K562 (cell line): ENCODE measurements at regions not wholly inside any gene's neighbourhood (a gene's known extent, or its start where the extent isn't known, plus 50 kb on each side); places are given as distances from the start of the nearest gene placed in this dataset.

ENCODE experiments used
- ATAC-seq: fragments of 200-7000 bp; cut with Tn5 transposase; 3 replicates; pipeline ENCODE4 v1.9.1; 2020; ENCODE audit warnings: moderate library complexity
- BruUV-seq: library from RNA; stranded (reverse); fragments of 400-500 nt; replicated peaks from 2 replicates; lab custom pipeline; 2021; lab: Mats Ljungman, UMichigan
- CTCF ChIA-PET: fragments of 300-600 bp; formaldehyde crosslinking; extraction: SDS; loops from one replicate; lab custom pipeline; 2021; ENCODE audit warnings: low intra/inter-chr PET ratio; lab: Yijun Ruan, JAX
- POLR2A ChIA-PET: fragments of 300-600, 350-650 bp; sonication (Branson Sonifier 250); formaldehyde crosslinking; extraction: SDS; loops from one replicate; lab custom pipeline; 2021; ENCODE audit warnings: antibody characterized with exemption, inconsistent platforms; lab: Yijun Ruan, JAX
- DNase-seq, 4 experiments: peaks; one replicate each; pipeline versions ENCODE4 v3.0.0 to v3.0.0-alpha.2; 2011 to 2018; ENCODE audit warnings: low spot score in 3 of 4, mixed read lengths in 3 of 4; ENCODE audit errors: extremely low read depth in 1 of 4
- FAIRE-seq: peaks from 2 replicates; lab custom pipeline; 2011; peaks lifted over from hg19 to GRCh38; lab: Jason Lieb, UNC
- H2AFZ ChIP-seq: 2 replicates; pipeline ENCODE4 v1.6.0; 2011; ENCODE audit warnings: low read depth, low read length, control low read depth, inconsistent platforms
- H3K27ac ChIP-seq: fragments of 200-600 bp; 3 replicates; pipeline ENCODE4 v1.8.0; 2011; ENCODE audit warnings: low read depth, mild to moderate bottlenecking, control low read depth, inconsistent platforms, low read length, moderate library complexity, mixed read lengths; ENCODE audit errors: extremely low read depth
- H3K27me3 ChIP-seq, 2 experiments: fragments of 300-600 bp in 1 of 2; 2 replicates in 1 of 2; 3 replicates in 1 of 2; pipeline versions ENCODE4 v1.6.0 to v1.8.0; 2011; ENCODE audit warnings: inconsistent platforms in 2 of 2, low read length in 2 of 2, mild to moderate bottlenecking in 1 of 2, mixed read lengths in 1 of 2, moderate library complexity in 1 of 2; ENCODE audit not compliant: control insufficient read depth in 2 of 2, insufficient read depth in 2 of 2
- H3K36me3 ChIP-seq: fragments of 300-600 bp; 3 replicates; pipeline ENCODE4 v1.8.0; 2011; ENCODE audit warnings: mild to moderate bottlenecking, low read length, inconsistent platforms; ENCODE audit not compliant: control insufficient read depth, insufficient read depth
- H3K4me1 ChIP-seq, 2 experiments: fragments of 200-600 bp in 1 of 2; replicated peaks in 1 of 2; 2 replicates in 1 of 2; 3 replicates in 1 of 2; pipeline versions ENCODE4 v1.5.1 to v1.8.0; 2011; ENCODE audit warnings: inconsistent platforms in 2 of 2, low read length in 2 of 2, mild to moderate bottlenecking in 1 of 2, mixed read lengths in 1 of 2, moderate library complexity in 1 of 2; ENCODE audit not compliant: control insufficient read depth in 2 of 2, insufficient read depth in 2 of 2
- H3K4me2 ChIP-seq: 2 replicates; pipeline ENCODE4 v1.6.1; 2011; ENCODE audit warnings: low read length, control low read depth, inconsistent platforms, mixed read lengths; ENCODE audit not compliant: insufficient read depth
- H3K4me3 ChIP-seq: fragments of 200-600 bp; sonication (generic), shearing (Covaris generic); 2 replicates; pipeline ENCODE4 v1.5.1; 2016; ENCODE audit warnings: control low read depth, inconsistent platforms
- H3K79me2 ChIP-seq: fragments of 200-600 bp; 3 replicates; pipeline ENCODE4 v1.8.0; 2011; ENCODE audit warnings: low read length, inconsistent platforms; ENCODE audit not compliant: control insufficient read depth, insufficient read depth
- H3K9ac ChIP-seq, 2 experiments: 2 replicates each; pipeline versions ENCODE4 v1.6.0 to v1.6.1; 2011; ENCODE audit warnings: low read depth in 2 of 2, low read length in 2 of 2, control low read depth in 1 of 2, inconsistent platforms in 1 of 2, mild to moderate bottlenecking in 1 of 2, mixed read lengths in 1 of 2; ENCODE audit not compliant: insufficient read depth in 1 of 2
- H3K9me1 ChIP-seq: one replicate; pipeline ENCODE4 v1.6.0; 2011; ENCODE audit warnings: inconsistent platforms, mild to moderate bottlenecking, low read length, moderate library complexity; ENCODE audit not compliant: control insufficient read depth, insufficient read depth
- H3K9me3 ChIP-seq: replicated peaks from 2 replicates; pipeline ENCODE4 v1.5.1; 2011; ENCODE audit warnings: low read depth, low read length, inconsistent platforms; ENCODE audit not compliant: control insufficient read depth, insufficient read depth
- H4K20me1 ChIP-seq: replicated peaks from 2 replicates; pipeline ENCODE4 v1.6.1; 2011; ENCODE audit warnings: low read length, inconsistent platforms, mixed read lengths; ENCODE audit not compliant: control insufficient read depth, insufficient read depth
- MAFF ChIP-seq: IDR thresholded peaks from 2 replicates; pipeline ENCODE4 v1.6.1; 2012; ENCODE audit warnings: low read length, improper control_type of control experiment
- SPI1 ChIP-seq: IDR thresholded peaks from 2 replicates; pipeline ENCODE4 v1.6.1; 2011; ENCODE audit warnings: low read depth, low read length, control low read depth, borderline replicate concordance
- WGBS: fragments of 100-300 bp; shearing (Covaris generic); methylation state at CpG from one replicate; pipeline ENCODE4 v1.1.6; 2016; ENCODE audit warnings: low coverage, mixed read lengths; ENCODE audit not compliant: insufficient coverage; ENCODE audit errors: missing lambda C conversion rate; 5-methylcytosine and 5-hydroxymethylcytosine counted together
- in situ Hi-C: fragments of 300-500 bp; cut with MboI; formaldehyde crosslinking; loops from 4 replicates; pipeline ENCODE4 v1.15.0; 2018; ENCODE audit warnings: inconsistent platforms, mixed read lengths
- intact Hi-C: fragments of 100-400 bp; cut with micrococcal nuclease; formaldehyde crosslinking; loops from 2 replicates; pipeline ENCODE4 v1.14.2; 2022

- Histone ChIP-seq H3K36me3 (no peaks in the 10 kb centered on the region), H3K4me1 (no peaks in the 10 kb centered on the region), H3K9ac (no peak overlapping the region), H3K27ac (no peak overlapping the region), H3K4me2 (no peak overlapping the region), H3K9me1 (no peaks in the 10 kb centered on the region), H3K27me3 (no peaks in the 10 kb centered on the region), H3K4me3 (no peak overlapping the region), H3K9me3 (no peaks in the 10 kb centered on the region), H3K79me2 (no peaks in the 10 kb centered on the region), H2AFZ (no peak overlapping the region), H4K20me1 (no peaks in the 10 kb centered on the region)
- ATAC-seq (no peak), DNase-seq (no peak), FAIRE-seq (no peak)
- in situ Hi-C loops, result no loop called here
- no TSS peak for BruUV-seq
- no peak for TF ChIP-seq SPI1
- intact Hi-C loops, result no loop called here
- CTCF ChIA-PET, result no interaction called here
- 5% methylated on average over 1 of the region's 1 CpG for WGBS
- POLR2A ChIA-PET, result no interaction called here
These were observed 1256.2 kb downstream of the CNTNAP5 start for GRCh38 chr2:125281242-125281641.

- no TSS peak for BruUV-seq
- no peak for FAIRE-seq
- no peak overlapping the region for H3K27ac ChIP-seq
- POLR2A ChIA-PET, result no interaction called here
- H3K4me3 ChIP-seq, result no peak overlapping the region
- H3K79me2 ChIP-seq, result no peaks in the 10 kb centered on the region
- H3K9ac ChIP-seq, result no peak overlapping the region
- ATAC-seq, result no peak
- no peak overlapping the region for H3K4me2 ChIP-seq
- intact Hi-C loops (no loop called here), in situ Hi-C loops (no loop called here)
- WGBS, result 0% methylated on average over 5 of the region's 5 CpGs
- H3K27me3 ChIP-seq, result no peaks in the 10 kb centered on the region
- H2AFZ ChIP-seq, result no peak overlapping the region
- no peaks in the 10 kb centered on the region for H3K9me3 ChIP-seq
- H3K36me3 ChIP-seq, result no peaks in the 10 kb centered on the region
- no peaks in the 10 kb centered on the region for H3K9me1 ChIP-seq
- CTCF ChIA-PET, result no interaction called here
- DNase-seq, result no peak
- H4K20me1 ChIP-seq, result no peaks in the 10 kb centered on the region
- TF ChIP-seq MAFF, result no peak
- H3K4me1 ChIP-seq, result no peaks in the 10 kb centered on the region
These were observed 1271.7 kb downstream of the CNTNAP5 start for GRCh38 chr2:125296742-125297141.
